GM21381 (cell line): ENCODE measurements at regions not wholly inside any gene's neighbourhood (a gene's known extent, or its start where the extent isn't known, plus 50 kb on each side); places are given as distances from the start of the nearest gene placed in this dataset.

Experiments used
- ATAC-seq: cut with Tn5 transposase; IDR thresholded peaks from one replicate; pipeline ENCODE4 v1.9.1; 2021; ENCODE audit warnings: mild to moderate bottlenecking, moderate library complexity; ENCODE audit not compliant: unreplicated experiment

DNA sequence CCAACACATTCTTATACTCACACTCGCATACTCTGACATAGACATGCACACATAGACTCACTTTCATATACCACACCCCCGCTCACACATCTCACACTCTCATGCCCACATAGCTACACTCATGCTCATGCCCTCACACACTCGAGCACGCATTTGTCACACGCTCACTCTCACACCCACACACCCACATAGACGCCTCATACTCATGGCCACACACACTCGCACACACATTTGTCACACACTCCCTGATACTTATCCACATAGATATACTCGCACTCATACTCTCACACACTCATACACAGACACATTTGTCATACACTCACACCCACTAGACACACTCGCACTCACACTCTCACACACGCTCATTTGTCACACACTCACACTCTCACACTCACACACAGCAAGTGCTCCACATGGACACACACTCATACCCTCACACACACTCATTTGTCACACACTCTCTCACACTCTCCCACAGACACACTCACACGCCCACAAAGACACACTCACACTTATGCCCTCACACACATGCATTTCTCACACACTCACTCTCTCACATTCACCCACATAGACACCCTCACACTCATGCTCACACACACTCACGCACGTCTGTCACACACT, 50.9 kb downstream of the TNP1 start:
- ATAC-seq, result no peak

DNA sequence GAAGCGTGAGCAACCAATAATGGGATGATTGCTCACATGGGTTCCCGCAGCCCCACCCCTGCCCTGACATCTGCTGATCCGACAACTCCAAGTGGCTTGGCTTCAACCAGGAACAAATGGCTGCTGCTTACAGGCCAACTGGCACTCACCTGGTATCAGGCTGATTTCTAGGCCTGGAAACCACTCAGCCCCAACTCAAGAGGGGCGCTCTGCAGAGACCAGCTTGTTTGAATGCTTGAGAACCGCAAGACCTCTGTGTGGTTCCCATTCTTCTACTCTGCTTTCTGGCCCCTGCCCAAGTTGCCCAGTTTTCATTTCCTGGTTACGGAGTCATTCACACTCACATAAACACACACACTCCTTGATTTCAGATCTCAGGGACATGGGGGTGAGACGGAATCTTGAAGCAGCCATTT, 52.0 kb downstream of the TNP1 start:
- no peak for ATAC-seq

DNA sequence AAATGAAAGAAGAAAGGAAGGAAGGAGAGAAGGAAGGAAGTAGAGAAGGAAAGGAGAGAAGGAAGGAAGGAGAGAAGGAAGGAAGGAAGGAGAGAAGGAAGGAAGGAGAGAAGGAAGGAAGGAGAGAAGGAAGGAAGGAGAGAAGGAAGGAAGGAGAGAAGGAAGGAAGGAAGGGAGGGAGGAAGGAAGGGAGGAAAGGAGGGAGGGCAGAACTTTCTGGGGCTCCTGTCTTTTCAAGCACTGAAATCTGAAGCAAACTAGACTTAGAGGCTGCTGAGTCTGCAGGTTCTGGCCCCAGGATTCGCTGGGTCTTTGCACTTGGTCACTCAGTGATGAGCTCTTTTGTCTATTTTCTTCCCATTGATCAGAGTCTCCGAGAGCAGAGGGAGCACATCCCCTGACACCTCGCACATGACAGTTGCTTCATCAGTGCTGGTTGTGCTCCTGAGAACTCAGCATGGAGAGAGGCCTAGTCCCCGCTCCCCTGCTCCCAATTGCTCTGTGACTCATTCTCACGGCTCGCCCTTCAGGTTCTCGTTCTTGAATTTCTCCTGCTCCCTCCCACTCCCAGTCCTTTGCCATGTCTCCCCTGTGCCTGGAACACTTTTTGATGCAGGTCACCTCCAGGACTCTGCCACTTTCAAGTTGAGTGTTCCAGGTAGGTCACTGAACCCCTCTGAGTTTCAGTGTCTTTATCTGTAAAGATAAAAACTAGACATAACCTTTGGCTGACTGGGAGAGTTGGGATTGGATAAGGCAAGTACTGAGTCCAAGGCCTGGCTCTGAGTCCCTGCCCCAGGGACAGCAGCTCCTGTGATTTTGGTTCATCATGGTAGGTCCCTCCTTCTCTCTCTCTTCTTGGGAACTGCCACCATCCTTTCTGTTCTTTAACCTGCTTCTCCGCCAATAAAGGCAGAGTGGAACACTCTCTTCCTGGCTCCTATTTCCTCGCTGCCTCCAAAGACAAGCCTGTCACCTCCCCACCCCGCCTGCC, 55.2 kb downstream of the TNP1 start:
- no peak for ATAC-seq

DNA sequence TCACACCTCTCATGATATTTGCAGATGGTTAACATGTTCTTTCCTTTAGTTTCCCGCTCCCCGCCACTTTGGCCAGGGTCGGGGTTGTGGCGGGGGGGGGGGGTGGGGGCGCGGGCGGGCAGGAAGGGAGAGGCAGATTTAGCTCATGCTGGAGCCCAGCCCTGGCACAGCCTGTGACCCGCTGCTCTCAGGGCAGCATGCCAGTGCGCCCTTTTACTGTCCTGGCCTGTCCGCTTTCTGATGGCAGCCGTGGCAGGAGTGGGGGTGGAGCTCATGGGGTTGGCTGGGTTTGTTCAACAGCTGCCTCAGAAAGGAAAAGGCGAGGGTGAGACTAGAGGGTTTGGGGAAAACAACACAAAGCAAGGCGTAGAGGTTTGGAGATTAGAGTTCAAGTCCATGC, 56.1 kb downstream of the TNP1 start:
- no peak for ATAC-seq

DNA sequence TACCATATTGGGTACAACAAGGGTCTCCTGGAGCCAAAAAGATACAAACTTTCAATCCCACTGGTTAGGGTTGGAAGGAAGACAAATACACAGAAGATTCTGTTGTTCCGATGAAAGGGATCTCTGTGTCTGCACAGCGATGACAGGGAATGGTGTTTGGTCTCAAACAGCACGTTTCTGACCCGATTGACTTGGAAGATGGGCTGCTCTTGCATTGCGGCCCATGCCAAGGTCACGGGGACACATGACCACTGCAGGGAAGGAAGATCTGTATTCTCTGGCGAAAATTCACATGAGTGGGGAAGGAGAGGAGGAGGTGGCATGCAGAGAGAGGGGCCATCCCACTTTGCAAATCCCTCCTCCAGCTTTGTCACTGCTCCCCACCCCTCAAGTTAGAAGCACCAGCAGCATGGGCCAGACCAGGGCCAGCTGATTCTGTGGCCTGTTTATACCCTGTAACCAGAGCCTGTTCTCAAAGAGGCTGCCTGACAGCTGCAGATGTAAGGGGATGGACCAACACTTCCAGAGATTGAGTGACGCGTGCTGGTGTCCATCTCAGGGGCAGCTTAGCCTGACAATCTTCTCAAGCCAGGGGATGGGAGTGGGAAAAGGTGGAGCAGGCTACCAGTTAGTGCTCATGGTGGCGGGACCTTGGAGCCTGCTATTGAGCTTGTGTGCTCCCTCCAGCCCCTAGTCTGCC, 57.2 kb downstream of the TNP1 start:
- ATAC-seq, result no peak

DNA sequence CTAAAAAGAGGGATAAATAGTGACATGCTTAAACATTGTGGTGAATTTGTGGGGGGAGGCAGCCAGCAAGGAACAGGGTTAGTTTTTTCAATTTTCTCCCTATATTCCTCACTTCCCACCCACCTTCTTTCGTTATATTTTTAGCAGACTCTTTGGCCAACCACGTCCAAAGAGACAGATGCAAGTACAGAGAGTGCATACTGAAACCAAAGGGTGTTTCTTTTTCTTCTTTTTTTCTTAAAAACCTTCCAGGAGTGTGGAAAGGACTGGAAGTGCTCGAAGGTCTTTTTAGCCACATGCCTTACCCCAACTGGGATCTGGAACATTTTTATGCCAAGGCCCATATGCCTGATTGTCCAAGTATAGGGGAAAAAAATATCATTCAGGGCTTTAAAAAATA, 59.0 kb downstream of the TNP1 start:
- no peak for ATAC-seq

DNA sequence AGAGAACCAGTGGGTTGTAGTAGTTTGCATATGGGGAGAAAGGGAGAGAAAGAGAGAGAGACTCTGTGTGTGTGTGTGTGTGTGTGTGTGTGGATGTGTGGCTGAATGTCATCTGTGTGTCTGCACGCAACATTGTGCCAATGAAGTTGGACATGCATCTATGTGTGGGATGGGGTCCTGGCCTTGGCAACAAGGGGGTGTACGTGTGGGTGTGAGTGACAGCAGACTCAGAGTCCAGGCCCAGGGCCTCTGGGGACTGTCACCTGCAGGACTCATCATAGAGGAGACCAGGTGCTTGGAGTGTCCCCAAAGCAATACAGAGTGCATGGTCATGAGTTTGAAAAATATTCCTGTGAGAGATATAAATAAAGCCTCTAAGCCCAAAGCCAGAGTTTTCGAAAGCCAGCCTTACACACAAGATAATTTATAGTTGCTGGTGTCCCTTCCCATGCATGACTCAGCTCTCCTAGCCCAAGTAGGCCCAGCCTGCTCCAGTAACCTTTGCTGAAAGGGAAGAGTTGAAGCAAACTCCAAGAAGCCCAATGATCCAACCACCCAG, 59.9 kb downstream of the TNP1 start:
- no peak for ATAC-seq

DNA sequence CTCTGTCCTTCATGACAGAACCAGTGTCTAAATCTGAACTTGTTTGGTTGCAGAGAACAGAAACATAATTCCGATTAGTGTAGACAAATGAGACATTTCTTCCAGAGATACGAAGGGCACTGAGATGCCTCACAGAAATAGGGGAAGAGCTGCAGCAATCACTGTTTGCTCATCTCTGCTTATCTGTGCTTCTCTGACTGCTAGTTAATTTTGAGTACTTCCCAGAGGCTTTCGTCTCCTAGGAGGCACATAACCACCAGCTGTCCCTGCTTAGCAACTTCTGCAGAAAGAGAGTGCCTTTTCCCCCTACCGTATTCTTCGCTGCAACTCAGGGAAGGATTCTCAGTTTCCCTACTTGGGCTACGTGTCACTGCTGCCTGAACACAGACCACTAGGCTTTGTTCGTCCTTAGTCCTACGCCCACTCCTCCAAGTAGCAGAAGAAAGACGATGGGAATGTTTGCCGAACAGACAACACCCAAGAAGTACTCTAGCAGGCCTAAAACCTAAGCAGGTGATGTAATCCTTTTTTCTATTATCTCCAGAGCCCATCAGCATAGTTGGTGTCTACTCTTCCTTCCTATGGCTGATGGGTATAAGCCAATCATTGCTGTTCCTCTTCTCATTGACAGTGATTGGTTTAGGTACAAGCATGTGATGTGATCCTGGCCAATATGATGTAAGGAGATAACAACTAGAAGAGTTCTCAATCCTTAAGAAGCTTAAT, 63.6 kb downstream of the TNP1 start:
- no peak for ATAC-seq

DNA sequence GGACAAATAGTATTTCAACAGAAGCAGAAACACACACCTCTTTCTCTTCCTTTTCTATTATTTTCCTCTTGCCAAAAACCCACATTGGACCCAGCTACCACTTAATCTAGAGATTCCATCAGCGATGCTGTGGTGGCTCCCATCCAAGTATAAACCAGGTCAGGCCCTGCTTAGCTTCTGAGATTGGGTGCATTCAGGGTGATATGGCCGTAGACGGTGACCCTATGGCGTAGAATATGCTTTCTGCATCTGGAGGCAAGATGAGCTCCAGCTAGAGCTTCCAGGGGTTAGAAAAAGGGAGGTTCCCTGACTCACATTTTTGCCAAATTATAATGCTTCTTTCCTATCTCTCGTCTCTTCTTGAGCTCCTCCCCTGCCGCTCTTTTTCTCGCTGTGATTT, 66.5 kb downstream of the TNP1 start:
- no peak for ATAC-seq

DNA sequence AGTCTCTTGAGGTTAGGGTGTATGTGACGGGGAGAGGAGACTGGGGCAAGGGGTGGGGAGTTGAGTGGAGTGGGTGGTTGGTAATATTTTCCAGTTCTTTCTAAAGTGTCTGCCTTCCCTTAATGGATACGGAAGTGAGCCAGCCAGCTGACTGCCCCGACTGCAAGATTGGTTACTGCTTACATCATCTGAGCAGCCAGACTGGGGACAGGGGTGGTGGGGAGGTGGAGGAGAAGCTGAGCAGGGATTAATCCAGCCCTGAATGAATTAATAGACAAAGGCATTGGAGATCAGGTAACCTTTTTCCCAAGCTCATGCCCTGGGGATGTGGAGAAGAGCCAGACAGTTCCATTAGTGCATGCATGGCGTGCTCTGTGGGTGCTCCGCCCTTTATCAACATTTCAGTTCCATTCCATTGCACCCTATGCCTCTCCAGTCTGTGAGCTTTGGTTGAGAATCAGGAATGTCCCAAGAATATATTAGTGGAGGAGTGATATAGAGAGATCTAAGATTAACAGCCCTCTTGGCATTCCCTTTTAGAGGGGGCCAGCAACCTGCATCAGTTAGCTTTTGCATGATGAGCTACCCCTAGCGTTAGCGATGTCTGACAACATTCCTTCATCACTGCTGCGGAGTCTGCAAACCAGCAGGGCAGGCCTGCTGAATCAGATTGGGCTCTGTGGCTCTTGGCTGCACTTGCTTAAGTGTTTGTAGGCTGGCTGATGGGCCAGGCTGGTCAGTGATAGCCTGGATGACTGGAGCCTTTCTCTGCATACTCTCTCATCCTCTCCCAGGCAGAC, 67.4 kb downstream of the TNP1 start:
- no peak for ATAC-seq

DNA sequence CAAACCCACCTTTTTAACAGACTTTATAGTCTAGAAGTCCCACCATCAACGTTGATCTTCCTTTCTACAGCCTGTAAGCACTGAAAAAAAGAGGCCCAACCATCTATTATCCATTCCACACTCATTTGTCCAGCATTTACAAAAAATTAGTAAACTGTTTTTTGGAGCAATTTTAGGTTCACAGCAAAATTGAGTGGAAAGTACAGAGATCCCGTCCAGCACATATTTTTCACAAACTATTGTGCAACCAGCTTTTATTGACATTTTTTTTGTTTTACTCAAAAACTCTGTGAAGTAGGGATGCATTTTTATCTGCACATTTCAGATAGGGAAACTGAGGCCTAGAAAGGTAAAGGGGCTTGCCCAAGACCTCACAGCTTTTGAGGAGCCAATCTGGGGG, 68.6 kb downstream of the TNP1 start:
- ATAC-seq, result no peak

DNA sequence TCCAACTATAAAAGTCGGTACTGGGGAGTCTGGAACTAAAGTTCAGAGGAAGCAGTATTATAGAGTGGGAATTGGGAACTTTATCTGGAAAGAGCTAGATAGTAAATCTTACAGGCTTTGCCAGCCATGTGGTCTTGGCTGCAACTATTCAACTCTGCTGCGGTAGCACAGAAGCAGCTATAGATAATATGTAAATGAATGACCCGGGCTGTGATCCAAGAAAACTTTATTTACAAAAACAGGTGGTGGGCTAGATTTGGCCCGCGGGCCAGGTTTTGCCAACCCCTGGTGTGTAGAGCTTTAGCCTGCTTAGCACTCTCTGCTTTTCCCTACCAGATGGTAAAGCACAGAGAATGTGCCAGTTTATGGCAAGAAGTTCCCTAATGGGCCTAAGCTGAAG, 70.8 kb downstream of the TNP1 start:
- ATAC-seq, result no peak

DNA sequence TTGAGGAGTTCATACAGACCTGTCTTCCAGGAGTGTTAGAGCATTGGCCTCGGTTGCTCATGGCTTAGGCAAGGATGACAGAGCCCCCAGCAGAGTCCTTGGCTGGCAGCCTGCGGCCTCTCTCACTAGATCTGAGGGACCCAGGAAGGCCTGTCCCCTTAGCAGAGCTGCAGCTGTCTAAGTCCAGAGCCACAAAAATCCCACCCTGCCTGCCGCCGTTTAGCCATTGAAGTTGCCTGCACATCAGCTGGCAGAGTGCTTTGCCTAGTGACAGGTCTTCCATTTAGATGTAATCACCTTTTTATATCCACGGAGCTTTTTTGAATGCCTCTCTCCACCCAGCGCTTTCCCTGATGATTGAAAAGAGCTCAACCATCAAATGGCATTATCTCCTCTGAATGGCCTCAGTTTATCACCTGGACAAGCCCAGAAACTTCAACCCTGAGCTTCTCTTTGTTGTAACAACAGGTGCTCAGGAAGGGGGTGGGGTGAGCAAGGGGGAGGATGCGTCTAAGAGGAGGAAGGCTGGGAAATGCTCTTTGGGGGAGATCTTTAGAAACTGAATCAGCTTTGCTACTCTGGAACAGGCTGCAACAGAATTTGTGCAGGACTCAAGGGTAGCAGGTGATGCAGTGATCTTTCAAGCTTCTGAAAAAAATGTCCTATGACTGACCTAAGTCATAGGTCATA, 71.9 kb downstream of the TNP1 start:
- no peak for ATAC-seq

DNA sequence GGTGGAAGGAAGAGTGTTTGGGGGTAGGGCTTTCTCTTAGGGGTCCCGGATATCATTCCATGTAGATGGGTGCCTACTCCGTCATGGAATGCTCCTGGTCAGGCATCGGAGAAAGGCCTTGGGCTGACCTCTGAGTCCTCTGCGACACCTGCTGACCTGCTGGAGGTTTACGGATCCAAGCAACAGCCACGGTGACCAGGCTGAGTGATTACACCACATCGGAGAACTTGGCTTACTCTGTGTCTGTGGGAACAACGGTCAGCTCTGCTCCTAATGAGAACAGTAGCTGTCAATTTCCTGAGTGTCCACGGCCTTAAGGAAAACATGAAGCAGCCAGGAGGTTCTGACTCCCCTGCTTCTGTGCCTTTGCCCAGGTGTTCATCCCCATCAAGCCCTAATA, 73.2 kb downstream of the TNP1 start:
- ATAC-seq, result no peak

DNA sequence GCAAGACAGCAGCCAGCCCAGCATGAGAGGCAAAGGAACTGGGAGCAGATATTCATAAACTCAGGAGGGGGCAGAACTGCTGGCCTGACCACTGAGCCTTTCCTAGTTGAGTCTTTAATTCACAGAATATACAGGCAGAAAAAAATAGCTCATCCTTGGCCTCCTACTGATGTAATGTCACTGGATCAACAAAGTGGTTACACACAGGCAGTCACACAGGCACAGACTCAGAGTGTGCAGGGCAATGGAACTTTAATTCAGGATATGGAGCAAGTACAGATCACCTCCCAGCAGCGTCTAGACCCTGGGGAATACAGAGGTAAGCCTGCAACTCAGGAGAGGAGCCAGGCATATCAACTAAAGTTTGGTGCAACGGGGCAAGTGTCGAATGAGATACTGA, 75.4 kb downstream of the TNP1 start:
- no peak for ATAC-seq

DNA sequence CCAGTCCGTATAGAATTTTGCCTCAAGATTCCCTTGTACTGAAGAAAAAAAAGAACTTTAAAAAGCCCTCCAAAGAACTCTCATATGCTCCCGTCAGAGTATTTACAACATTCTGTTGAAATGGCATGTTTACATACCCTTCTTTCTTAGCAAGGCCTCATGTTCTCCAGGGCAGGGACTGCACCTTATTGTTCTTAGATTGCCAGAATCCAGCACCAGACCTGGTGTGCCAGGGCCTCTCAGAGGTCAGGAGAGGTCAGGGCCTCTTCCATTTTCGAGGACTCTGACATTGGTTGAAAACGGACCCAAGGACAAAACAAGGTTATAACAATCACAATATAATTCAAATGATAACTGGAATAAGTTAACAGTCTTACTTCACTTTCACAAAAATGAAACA, 78.2 kb downstream of the TNP1 start:
- no peak for ATAC-seq

DNA sequence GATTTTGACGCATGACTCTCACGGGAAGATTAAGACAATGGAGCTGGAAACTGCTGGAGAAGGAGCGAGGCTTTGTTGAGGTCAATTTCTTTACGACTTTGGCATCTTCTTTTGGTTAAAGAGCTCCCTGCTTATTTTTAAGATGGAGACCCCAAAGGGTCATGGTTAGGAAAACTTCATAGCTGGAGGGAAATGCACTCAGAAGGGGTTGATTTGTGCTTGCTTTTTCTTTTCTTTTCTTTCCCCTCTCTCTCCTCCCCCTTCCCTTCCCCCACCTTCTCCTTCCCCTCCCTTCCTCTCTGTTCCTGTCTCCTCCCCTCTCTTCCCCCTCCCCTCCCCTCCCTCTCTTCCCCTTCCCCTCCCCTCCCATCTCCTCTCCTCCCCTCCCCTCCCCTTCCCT, 79.0 kb downstream of the TNP1 start:
- ATAC-seq, result no peak

DNA sequence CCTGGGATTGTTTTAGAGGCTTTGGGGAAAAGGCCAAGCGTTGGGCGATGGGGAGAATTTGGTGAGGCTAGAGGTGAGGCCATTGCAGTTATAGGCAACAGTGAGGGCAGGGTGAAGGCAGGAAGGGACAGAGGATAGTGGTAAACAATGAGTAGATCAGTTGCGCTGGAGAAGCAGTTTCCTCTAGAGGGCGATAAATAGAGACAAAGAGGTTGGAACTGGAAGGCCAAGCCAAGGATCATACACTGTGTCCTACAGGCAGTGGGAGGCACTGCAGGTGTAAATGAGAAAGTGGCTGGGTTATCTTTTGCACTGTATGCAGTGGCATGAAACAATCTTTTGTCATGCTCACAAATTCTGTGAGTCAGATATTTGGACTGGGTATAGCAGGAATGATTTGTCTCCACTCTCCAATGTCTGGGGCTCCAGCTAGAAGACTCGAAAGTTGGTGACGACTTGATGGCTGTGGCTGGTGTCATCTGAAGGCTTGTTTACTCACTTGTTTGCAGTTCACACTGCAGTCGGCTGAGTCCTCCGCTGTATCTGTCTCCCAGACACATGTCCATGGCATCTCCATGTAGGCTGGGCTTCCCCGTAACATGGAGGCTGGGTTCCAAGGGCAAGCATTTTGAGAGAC, 82.1 kb downstream of the TNP1 start:
- peak; percentile 98 for ATAC-seq
